HG03108 (cell line): ENCODE measurements at regions not wholly inside any gene's neighbourhood (a gene's known extent, or its start where the extent isn't known, plus 50 kb on each side); places are given as distances from the start of the nearest gene placed in this dataset.
"Not testable (repeated sequence)": the region's sequence is repeated elsewhere in the genome, so short reads cannot be mapped to it uniquely, and the experiment has no call there.

ENCODE experiments used
- ATAC-seq: cut with Tn5 transposase; IDR thresholded peaks from one replicate; pipeline ENCODE4 v1.9.1; 2021; ENCODE audit warnings: moderate library complexity; ENCODE audit not compliant: unreplicated experiment

GRCh38 chr1:148361427-148362215 is 121.5 kb downstream of the PPIAL4G start:
- not testable (repeated sequence) for ATAC-seq

DNA sequence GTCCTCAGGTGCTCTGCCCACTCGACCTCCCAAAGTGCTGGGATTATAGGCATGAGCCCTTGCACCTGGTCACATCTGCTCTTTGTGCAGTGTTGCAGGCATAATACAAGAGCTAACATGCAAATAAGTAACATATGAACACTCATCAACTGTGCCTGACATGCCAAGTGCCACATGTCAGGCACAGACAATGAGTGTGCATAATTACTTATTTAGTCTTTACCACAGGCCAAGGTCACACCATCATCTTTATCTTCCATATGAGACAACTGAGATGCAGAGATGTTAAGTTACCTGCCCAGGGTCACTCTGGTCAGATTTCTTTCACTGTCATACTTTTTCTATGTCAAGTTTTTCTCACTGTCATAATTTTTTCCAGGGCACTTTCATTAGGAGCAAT is 126.1 kb downstream of the PPIAL4G start:
- no peak for ATAC-seq

- ATAC-seq: no peak
Measured at GRCh38 chr1:148355976-148356375, 127.1 kb downstream of the PPIAL4G start.

DNA sequence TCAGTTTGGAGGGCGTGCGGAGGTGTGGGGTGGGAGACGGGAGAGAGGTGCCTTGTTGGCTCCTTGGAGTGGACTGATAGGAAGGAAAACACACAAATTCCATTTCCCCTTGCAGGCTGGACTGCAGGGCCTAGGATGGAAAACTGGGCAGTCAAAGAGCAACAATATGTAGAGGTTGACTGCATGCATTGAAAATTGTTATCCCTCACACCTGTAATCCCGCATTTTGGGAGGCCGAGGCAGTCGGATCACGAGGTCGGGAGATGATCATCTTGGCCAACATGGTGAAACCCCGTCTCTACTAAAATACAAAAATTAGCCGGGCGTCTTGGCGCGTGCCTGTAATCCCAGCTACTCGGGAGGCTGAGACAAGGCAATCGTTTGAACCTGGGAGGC is 128.2 kb downstream of the PPIAL4G start:
- ATAC-seq: no peak

- no peak for ATAC-seq
Measured at GRCh38 chr1:148354284-148354912, 128.7 kb downstream of the PPIAL4G start.

DNA sequence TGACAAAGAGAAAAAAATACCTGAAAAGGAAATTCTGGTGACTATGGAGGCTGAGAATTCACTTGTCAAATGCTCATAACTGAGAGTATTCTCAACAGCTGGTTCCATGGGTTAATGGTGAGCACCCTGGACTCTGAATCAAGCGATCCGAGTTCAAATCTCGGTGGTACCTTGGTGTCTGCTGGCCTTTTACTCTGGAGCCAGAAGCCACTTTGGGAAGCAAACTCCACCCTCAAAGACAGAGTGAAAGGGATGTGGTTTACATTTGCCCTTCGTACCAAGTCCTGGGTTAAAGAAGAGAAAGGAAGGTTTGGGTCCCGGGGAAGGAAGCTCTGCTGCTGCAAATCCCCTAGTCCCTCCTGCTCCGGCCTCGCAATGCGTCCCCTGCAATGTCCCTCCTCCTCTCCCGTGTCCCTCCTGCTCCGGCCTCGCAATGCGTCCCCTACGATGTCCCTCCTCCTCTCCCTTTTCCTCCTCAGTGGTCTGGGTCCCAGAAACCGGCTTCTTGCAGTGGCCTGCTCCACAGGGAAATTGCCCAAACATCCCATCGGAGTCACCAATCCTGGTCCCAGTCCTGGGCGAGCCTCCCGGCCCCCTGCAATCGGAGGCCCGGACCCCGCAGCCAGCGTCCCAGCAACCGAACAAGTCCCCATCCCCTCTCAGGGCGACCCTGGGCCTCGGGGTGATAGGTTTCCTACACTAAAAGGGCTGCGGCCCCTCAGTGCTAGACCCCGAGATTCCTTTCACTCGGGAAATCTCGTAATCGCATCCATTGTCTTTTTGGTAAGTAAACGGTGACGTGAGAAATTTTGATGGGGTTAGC is 129.4 kb downstream of the PPIAL4G start:
- ATAC-seq: no peak

DNA sequence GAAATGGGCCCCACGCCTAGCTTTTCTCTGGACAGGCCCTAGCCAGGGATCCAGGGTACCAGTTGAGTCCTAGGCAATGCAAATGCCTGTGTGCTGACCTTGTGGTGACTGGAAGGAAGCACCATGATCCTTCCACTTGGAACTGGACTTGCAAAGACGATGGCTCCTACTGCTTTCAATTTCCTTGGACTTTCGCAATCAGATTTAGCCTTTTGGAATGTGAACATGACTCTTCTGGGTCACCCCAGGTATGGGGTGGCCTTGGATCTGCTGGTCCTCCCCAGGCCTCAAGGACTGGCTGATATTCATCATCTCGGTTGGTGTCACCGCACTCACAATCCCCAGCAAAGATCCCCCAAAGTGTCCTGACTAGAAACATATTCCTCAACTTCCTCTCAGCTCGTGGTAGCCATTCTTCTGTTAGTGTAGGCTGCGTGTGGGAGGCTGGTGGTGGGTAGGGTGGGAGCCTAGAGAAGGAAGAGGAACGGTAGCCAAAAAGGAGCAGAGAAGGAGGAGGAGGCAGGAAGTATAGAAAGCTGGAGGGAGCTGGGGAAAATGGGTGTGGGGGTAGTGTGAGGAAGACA is 130.5 kb downstream of the PPIAL4G start:
- no peak for ATAC-seq

DNA sequence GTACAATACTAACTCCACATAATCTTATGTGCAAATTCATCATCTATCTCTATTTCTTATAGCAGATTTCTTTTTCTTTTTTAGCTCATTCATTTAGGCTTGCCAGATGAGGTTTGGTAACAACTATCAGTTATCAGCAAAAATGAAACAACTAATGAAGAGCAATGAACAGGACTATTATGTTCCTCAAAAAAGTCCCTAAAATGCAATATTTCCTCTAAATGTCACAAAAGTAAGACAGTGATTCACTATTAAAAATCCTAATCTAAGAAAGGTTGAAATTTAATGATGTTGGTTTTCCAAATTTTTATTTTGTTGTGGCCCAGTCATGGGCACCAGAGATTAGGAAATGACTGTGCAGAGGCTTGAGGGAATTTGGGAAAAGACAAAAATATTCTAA is 135.3 kb downstream of the PPIAL4G start:
- ATAC-seq: no peak

DNA sequence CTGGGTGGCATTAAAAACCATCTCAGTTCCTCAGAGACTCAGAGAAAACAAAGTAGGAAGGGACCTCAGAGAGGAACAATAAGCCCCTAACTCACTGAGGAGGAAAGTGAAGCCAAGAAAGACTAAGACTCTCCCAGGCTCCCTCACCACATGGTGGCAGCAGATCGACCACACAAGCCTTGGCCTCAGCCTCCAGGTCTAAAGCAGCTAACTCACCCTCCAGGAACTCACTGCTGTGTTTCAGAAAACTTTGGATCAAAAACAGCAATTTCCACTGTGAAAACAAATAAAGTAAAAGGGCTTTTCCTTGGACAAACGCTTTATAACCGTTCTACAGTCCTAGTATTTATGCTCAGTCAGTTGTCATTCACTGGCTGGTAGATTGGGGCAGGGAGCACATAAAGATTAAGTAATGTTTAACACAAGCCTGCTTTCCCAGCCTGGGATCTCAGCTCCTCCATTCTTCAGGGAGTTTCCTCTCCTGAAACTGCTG is 137.4 kb downstream of the PPIAL4G start:
- not testable (repeated sequence) for ATAC-seq

DNA sequence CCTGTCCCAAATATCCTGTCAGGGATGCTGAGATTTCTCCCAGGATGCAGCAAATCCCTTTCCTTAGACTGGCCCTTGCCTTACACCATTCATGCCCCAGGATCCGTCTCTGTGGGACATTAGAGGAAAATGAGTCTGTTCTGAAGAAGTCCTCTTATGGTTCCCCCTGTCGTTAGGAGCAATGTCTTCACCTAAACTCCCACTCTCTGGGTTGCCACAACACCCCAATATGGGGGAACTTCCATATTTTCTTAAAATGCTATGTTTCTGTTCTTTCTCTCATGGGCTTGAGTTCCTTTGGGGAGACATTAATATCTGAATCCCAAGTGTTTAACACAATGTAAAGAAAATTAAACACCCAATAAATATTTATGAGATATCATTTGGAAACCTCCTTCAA is 138.5 kb downstream of the PPIAL4G start:
- not testable (repeated sequence) for ATAC-seq

- not testable (repeated sequence) for ATAC-seq
Measured at GRCh38 chr1:148341729-148342128, 141.4 kb downstream of the PPIAL4G start.

GRCh38 chr1:148336121-148336918 is 146.8 kb downstream of the PPIAL4G start:
- ATAC-seq: not testable (repeated sequence)

DNA sequence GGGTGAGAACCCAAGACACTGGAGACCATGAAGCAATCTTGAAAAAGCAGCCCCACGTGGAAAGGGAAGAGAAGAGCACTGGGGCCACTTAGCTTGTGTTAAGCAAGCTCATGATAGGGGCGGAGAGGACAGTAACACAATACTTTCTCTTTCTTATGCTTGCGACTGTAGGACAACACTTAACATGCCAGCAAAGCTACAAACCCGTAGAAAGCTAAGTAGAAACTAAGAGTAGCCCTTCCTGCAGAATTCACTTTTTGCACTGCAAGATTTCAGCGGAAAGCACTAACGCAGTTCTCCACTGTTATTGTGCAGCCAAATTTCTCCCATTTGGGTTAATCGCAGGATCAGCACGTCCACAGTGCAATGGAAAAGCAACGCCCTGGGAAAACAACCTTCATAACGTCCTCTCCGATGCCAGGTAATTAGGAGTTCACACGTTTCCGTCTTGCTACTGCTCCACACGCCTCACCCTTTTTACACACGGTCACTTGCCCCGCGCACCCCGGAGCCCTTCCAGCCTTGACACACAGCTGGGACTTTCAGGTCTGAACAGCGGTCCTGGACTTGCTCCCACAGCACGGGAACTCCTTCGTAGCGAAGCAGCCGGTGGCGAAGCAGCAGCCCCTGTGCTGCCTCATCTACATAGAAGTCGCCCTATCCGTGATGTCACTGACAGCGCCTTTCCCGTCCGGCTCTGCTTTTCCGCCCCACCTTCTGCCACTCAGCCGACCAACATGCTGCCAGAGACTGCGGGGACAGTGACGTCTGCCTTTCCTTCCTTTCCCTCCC is 148.6 kb downstream of the PPIAL4G start:
- peak; percentile 69 for ATAC-seq

GRCh38 chr1:148333875-148334338 is 149.2 kb downstream of the PPIAL4G start:
- ATAC-seq: no peak

- ATAC-seq: no peak
Measured at GRCh38 chr1:148328884-148329283, 154.2 kb downstream of the PPIAL4G start.

DNA sequence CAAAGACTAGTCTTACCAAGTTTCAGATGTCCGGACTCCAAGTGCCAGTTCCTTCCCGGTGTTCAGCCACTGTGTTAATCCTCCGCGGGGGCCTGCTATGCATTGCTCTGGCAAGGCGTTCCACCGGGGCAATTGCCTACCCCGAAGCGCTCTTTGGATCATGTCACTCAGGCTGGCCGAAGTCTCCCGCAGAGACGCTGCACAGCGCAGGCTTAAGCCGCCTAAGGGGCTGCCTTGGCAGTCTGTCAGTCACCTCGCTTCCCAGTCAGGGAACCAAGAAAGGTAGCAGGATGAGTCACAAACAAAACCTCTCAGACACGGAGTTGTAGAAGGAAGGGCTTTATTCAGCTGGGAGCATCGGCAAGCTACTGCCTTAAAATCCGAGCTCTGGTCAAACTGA is 158.1 kb downstream of the PPIAL4G start:
- not testable (repeated sequence) for ATAC-seq

- not testable (repeated sequence) for ATAC-seq
Measured at GRCh38 chr1:148324465-148324864, 158.6 kb downstream of the PPIAL4G start.

GRCh38 chr1:148320079-148320478 is 163.0 kb downstream of the PPIAL4G start:
- not testable (repeated sequence) for ATAC-seq

GRCh38 chr1:148318904-148319242 is 164.2 kb downstream of the PPIAL4G start:
- no peak for ATAC-seq
